HT1080 (cell line): ENCODE measurements at regions not wholly inside any gene's neighbourhood (a gene's known extent, or its start where the extent isn't known, plus 50 kb on each side); places are given as distances from the start of the nearest gene placed in this dataset. TPM values are rescaled to one million over a fixed set of nuclear protein-coding genes. Genes with fewer than 3 reads are reported as not detected.

ENCODE experiments used
- DNase-seq: peaks from one replicate; pipeline ENCODE4 v3.0.0-alpha.2; 2015; ENCODE audit warnings: low read depth
- small RNA-seq: library from RNA; depleted of rRNA; stranded (forward); fragments of <200 nt; gene quantifications from one replicate; pipeline ENCODE3, GENCODE V24; 2014

- DNase-seq: no peak
Measured at GRCh38 chr15:93144463-93145236, 55.6 kb upstream of the RGMA start.

- no peak for DNase-seq
Measured at GRCh38 chr15:93143186-93143585, 54.2 kb upstream of the RGMA start.

GRCh38 chr15:93141371-93141794 is 52.4 kb upstream of the RGMA start:
- no peak for DNase-seq

GRCh38 chr15:93139436-93139835 is 50.4 kb upstream of the RGMA start:
- DNase-seq: no peak

- no peak for DNase-seq
Measured at GRCh38 chr15:93138681-93139250, 49.8 kb upstream of the RGMA start.

Small RNA genes lying in the stretch of these regions (small RNA-seq; reads per million reads assigned to genes)
- not detected for gene AC103996.1
- gene AC112693.2: not detected
